ENCODE measurements at regions not wholly inside any gene's neighbourhood (a gene's known extent, or its start where the extent isn't known, plus 50 kb on each side); places are given as distances from the start of the nearest gene placed in this dataset.
"Not testable (repeated sequence)": the region's sequence is repeated elsewhere in the genome, so short reads cannot be mapped to it uniquely, and the experiment has no call there.

- DNase-seq (ENCODE audit: extremely low read depth, low read depth): no peak
- no peak overlapping the region for H3K4me3 ChIP-seq (replicated peaks; ENCODE audit: low read depth, low read length)
- no peak for TF ChIP-seq CTCF (IDR thresholded peaks at IDR 0.05; ENCODE audit: low read depth, low read length, missing control alignments)
Observed at GRCh38 chr4:186414390-186414789, 141.0 kb downstream of the MTNR1A start.

GRCh38 chr4:186405957-186406356, 140.0 kb downstream of the F11 start:
- no peak for TF ChIP-seq CTCF (IDR thresholded peaks at IDR 0.05; ENCODE audit: low read depth, low read length, missing control alignments)
- H3K4me3 ChIP-seq (replicated peaks; ENCODE audit: low read depth, low read length): no peak overlapping the region

GRCh38 chr4:186404562-186405134, 138.7 kb downstream of the F11 start:
- DNase-seq (ENCODE audit: extremely low read depth, low read depth): no peak

More at GRCh38 chr4:186405957-186406356, 140.0 kb downstream of the F11 start:
- DNase-seq (ENCODE audit: extremely low read depth, low read depth): no peak

GRCh38 chr4:186400676-186401075, 134.7 kb downstream of the F11 start:
- no peak for TF ChIP-seq CTCF (IDR thresholded peaks at IDR 0.05; ENCODE audit: low read depth, low read length, missing control alignments)
- no peak overlapping the region for H3K4me3 ChIP-seq (replicated peaks; ENCODE audit: low read depth, low read length)
- DNase-seq (ENCODE audit: extremely low read depth, low read depth): no peak

More at GRCh38 chr4:186404562-186405134, 138.7 kb downstream of the F11 start:
- H3K4me3 ChIP-seq (replicated peaks; ENCODE audit: low read depth, low read length): no peak overlapping the region
- TF ChIP-seq CTCF (IDR thresholded peaks at IDR 0.05; ENCODE audit: low read depth, low read length, missing control alignments): no peak

GRCh38 chr4:186392017-186392416, 126.0 kb downstream of the F11 start:
- DNase-seq (ENCODE audit: extremely low read depth, low read depth): no peak
- no peak overlapping the region for H3K4me3 ChIP-seq (replicated peaks; ENCODE audit: low read depth, low read length)
- no peak for TF ChIP-seq CTCF (IDR thresholded peaks at IDR 0.05; ENCODE audit: low read depth, low read length, missing control alignments)

GRCh38 chr4:186384328-186384727, 118.3 kb downstream of the F11 start:
- H3K4me3 ChIP-seq (replicated peaks; ENCODE audit: low read depth, low read length); DNase-seq (ENCODE audit: extremely low read depth, low read depth): not testable (repeated sequence)

- no peak overlapping the region for H3K4me3 ChIP-seq (replicated peaks; ENCODE audit: low read depth, low read length)
- TF ChIP-seq CTCF (IDR thresholded peaks at IDR 0.05; ENCODE audit: low read depth, low read length, missing control alignments): no peak
- DNase-seq (ENCODE audit: extremely low read depth, low read depth): no peak
Observed at GRCh38 chr4:186368281-186368680, 102.3 kb downstream of the F11 start.

Data from HFF-Myc (cell line).